ENCODE measurements at regions not wholly inside any gene's neighbourhood (a gene's known extent, or its start where the extent isn't known, plus 50 kb on each side); places are given as distances from the start of the nearest gene placed in this dataset.

GRCh38 chr14:54038724-54039123, 82.1 kb upstream of the BMP4 start:
- DNase-seq: no peak
- 95 to 98% (median 96%) methylated on average over 1 of the region's 1 CpG for WGBS, 5 donors
- intact Hi-C loops (cut with DNase I; ENCODE audit: low total_unique reads): no loop called here
- Histone ChIP-seq H3K27me3 (replicated peaks in 1 of 7) (no peaks in the 10 kb centered on the region), H3K27ac (no peak overlapping the region), H3K36me3 (no peaks in the 10 kb centered on the region), H3K9me3 (peaks cover 0 to 26% (median 21%) of the 10 kb centered on the region in 8 donors), H3K4me1 (no peaks in the 10 kb centered on the region), H3K4me3 (no peak overlapping the region)
- TF ChIP-seq POLR2AphosphoS5 (IDR thresholded peaks at IDR 0.05) (no peak), POLR2A (IDR thresholded peaks at IDR 0.05) (no peak)
- TF ChIP-seq, protein P1, sequence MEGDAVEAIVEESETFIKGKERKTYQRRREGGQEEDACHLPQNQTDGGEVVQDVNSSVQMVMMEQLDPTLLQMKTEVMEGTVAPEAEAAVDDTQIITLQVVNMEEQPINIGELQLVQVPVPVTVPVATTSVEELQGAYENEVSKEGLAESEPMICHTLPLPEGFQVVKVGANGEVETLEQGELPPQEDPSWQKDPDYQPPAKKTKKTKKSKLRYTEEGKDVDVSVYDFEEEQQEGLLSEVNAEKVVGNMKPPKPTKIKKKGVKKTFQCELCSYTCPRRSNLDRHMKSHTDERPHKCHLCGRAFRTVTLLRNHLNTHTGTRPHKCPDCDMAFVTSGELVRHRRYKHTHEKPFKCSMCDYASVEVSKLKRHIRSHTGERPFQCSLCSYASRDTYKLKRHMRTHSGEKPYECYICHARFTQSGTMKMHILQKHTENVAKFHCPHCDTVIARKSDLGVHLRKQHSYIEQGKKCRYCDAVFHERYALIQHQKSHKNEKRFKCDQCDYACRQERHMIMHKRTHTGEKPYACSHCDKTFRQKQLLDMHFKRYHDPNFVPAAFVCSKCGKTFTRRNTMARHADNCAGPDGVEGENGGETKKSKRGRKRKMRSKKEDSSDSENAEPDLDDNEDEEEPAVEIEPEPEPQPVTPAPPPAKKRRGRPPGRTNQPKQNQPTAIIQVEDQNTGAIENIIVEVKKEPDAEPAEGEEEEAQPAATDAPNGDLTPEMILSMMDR (IDR thresholded peaks at IDR 0.05 in 8 of 11, conservative IDR thresholded peaks at IDR 0.05 in 3 of 11): no peak

DNA sequence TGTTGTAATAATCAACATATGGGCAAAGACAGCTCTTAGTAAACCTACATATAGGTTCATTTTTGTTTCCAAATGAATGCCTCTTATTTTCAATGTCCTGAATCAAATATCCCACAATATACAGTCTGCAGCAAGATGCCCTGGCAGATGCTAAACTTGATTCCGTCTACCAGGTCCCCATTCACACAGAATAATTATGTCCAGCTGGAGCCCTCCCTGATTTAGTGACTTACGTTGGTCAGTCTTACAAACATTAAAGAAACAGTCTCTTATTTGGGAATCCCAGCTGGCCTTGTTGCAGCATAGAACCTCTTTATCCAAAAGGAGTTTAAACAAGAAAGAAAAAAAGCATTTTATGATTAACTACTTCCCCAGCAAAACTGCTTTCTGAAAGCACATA, 82.7 kb upstream of the BMP4 start:
- H3K36me3 ChIP-seq: no peaks in the 10 kb centered on the region
- TF ChIP-seq, protein P1 (IDR thresholded peaks at IDR 0.05 in 8 of 11, conservative IDR thresholded peaks at IDR 0.05 in 3 of 11): no peak
- no peak for TF ChIP-seq POLR2AphosphoS5 (IDR thresholded peaks at IDR 0.05)
- no peak for TF ChIP-seq POLR2A (IDR thresholded peaks at IDR 0.05)
- no peak overlapping the region for H3K27ac ChIP-seq
- no peak overlapping the region for H3K4me3 ChIP-seq
- intact Hi-C loops (cut with DNase I; ENCODE audit: low total_unique reads): no loop called here
- H3K27me3 ChIP-seq (replicated peaks in 1 of 7): no peaks in the 10 kb centered on the region
- H3K4me1 ChIP-seq: no peaks in the 10 kb centered on the region
- no peak for DNase-seq
- peaks cover 0 to 20% (median 17%) of the 10 kb centered on the region in 8 donors for H3K9me3 ChIP-seq
- WGBS, 5 donors: 67 to 78% (median 71%) methylated on average over 2 of the region's 2 CpGs

DNA sequence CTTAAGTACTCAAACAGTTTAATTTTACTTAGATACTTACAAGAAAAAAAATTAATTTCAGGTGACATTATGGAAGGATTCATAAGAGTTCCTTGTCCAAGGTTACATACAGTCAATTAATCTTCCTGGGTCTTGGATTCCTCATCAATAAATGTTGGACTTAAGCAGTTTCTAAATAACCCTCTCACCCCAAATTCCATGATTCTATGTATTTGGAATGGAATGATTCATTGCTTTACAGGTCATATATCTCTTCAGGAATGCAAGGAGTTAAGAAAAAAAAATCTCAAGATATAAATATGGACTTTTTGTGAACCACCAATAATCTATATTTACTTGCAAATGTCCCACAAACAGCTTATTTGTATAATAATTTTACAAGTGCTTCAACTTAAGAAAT, 84.2 kb upstream of the BMP4 start:
- no peak for DNase-seq
- Histone ChIP-seq H3K27ac (no peak overlapping the region), H3K27me3 (replicated peaks in 1 of 7) (no peaks in the 10 kb centered on the region), H3K4me3 (no peak overlapping the region), H3K36me3 (no peaks in the 10 kb centered on the region), H3K4me1 (no peaks in the 10 kb centered on the region), H3K9me3 (peaks cover 0 to 5% (median 2%) of the 10 kb centered on the region in 8 donors)
- intact Hi-C loops (cut with DNase I; ENCODE audit: low total_unique reads): no loop called here
- TF ChIP-seq, protein P1 (IDR thresholded peaks at IDR 0.05 in 8 of 11, conservative IDR thresholded peaks at IDR 0.05 in 3 of 11): no peak
- TF ChIP-seq POLR2AphosphoS5 (IDR thresholded peaks at IDR 0.05) (no peak), POLR2A (IDR thresholded peaks at IDR 0.05) (no peak)

DNA sequence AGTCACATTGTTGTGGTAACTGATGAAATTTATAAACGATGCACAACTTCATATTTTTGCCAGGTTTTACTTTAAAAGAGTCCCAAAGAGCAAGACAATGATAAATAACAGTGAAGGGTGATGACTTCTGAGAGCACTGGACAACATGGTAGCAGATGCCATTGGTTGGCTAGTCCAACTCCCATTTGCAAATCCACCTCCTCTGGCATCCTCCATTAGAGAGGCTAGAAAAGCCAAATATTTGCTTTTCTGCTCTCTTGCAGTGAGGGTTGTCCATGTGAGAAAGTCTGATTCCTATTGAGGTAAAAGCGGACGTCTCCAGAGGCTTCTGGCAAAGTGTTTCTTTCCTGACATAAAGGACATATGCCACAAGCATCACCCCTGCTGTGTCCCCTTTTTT, 89.6 kb upstream of the BMP4 start:
- 28 to 62% (median 34%) methylated on average over 3 of the region's 3 CpGs for WGBS, 5 donors
- Histone ChIP-seq H3K36me3 (no peaks in the 10 kb centered on the region), H3K4me3 (no peak overlapping the region), H3K27ac (no peak overlapping the region), H3K9me3 (no peaks in the 10 kb centered on the region), H3K4me1 (no peaks in the 10 kb centered on the region), H3K27me3 (replicated peaks in 1 of 7) (no peaks in the 10 kb centered on the region)
- no peak for DNase-seq
- intact Hi-C loops (cut with DNase I; ENCODE audit: low total_unique reads): no loop called here
- TF ChIP-seq, protein P1 (IDR thresholded peaks at IDR 0.05 in 8 of 11, conservative IDR thresholded peaks at IDR 0.05 in 3 of 11): no peak
- TF ChIP-seq POLR2A (IDR thresholded peaks at IDR 0.05) (no peak), POLR2AphosphoS5 (IDR thresholded peaks at IDR 0.05) (no peak)

Measured in spleen (tissue), 11 donors.